ENCODE measurements at regions not wholly inside any gene's neighbourhood (a gene's known extent, or its start where the extent isn't known, plus 50 kb on each side); places are given as distances from the start of the nearest gene placed in this dataset.
"Not testable (repeated sequence)": the region's sequence is repeated elsewhere in the genome, so short reads cannot be mapped to it uniquely, and the experiment has no call there.

- not testable (repeated sequence) for DNase-seq
These were observed 103.0 kb downstream of the CARTPT start for GRCh38 chr5:71822065-71822464.

GRCh38 chr5:71825992-71826391 lies 106.9 kb downstream of the CARTPT start:
- no peak for DNase-seq

GRCh38 chr5:71828291-71829040 lies 109.4 kb downstream of the CARTPT start:
- no peak for DNase-seq

- no peak for DNase-seq
These were observed 110.1 kb downstream of the CARTPT start for GRCh38 chr5:71829206-71829605.

GRCh38 chr5:71830681-71831539 lies 111.8 kb downstream of the CARTPT start:
- no peak for DNase-seq

GRCh38 chr5:71832812-71833715 lies 114.0 kb downstream of the CARTPT start:
- no peak for DNase-seq

- DNase-seq = no peak
These were observed 115.5 kb downstream of the CARTPT start for GRCh38 chr5:71834601-71835000.

GRCh38 chr5:71836084-71836483 lies 117.0 kb downstream of the CARTPT start:
- no peak for DNase-seq

- DNase-seq = no peak
These were observed 117.6 kb downstream of the CARTPT start for GRCh38 chr5:71836559-71837112.

- DNase-seq = no peak
These were observed 119.2 kb downstream of the CARTPT start for GRCh38 chr5:71838286-71838685.

- no peak for DNase-seq
These were observed 120.2 kb downstream of the CARTPT start for GRCh38 chr5:71839096-71839884.

GRCh38 chr5:71841107-71841506 lies 122.0 kb downstream of the CARTPT start:
- DNase-seq = no peak

- no peak for DNase-seq
These were observed 124.0 kb downstream of the CARTPT start for GRCh38 chr5:71843111-71843510.

GRCh38 chr5:71844862-71845261 lies 125.8 kb downstream of the CARTPT start:
- DNase-seq = no peak

- no peak for DNase-seq
These were observed 140.4 kb downstream of the CARTPT start for GRCh38 chr5:71859515-71859914.

GRCh38 chr5:71860048-71860447 lies 141.0 kb downstream of the CARTPT start:
- DNase-seq = no peak

GRCh38 chr5:71861682-71862081 lies 142.6 kb downstream of the CARTPT start:
- DNase-seq = no peak

- no peak for DNase-seq
These were observed 143.0 kb downstream of the CARTPT start for GRCh38 chr5:71862087-71862486.

GRCh38 chr5:71862507-71863060 lies 143.5 kb downstream of the CARTPT start:
- no peak for DNase-seq

- no peak for DNase-seq
These were observed 145.9 kb downstream of the CARTPT start for GRCh38 chr5:71864730-71865601.

Data from RPMI8226 (cell line).